Heart left ventricle (tissue), 16 donors: ENCODE measurements at regions not wholly inside any gene's neighbourhood (a gene's known extent, or its start where the extent isn't known, plus 50 kb on each side); places are given as distances from the start of the nearest gene placed in this dataset.

Experiments
- ATAC-seq, 4 donors: fragments of 200-7000 bp; cut with Tn5 transposase; one replicate each; pipeline ENCODE4 v1.9.1; 2020 to 2022; ENCODE audit warnings: moderate library complexity in 4 of 4, mild to moderate bottlenecking in 3 of 4, moderate number of reproducible peaks in 1 of 4
- DNase-seq, 5 donors: peaks; one replicate each; pipeline ENCODE4 v3.0.0-alpha.2; 2020
- H3K27ac ChIP-seq, 12 donors: fragments of 200-600 bp; sonication (generic) in 4 of 12; one replicate each; pipeline versions ENCODE4 v1.5.0 to v1.8.0; 2016 to 2022; ENCODE audit warnings: mild to moderate bottlenecking in 2 of 12
- H3K27me3 ChIP-seq, 9 donors: fragments of 200-600 bp; sonication (generic) in 2 of 9; one replicate each; pipeline versions ENCODE4 v1.5.1 to v1.8.0; 2016 to 2022; ENCODE audit warnings: mild to moderate bottlenecking in 3 of 9
- H3K36me3 ChIP-seq, 9 donors: fragments of 200-600 bp; sonication (generic) in 2 of 9; one replicate each; pipeline versions ENCODE4 v1.5.0 to v1.8.0; 2018 to 2022; ENCODE audit warnings: mild to moderate bottlenecking in 2 of 9
- H3K4me1 ChIP-seq, 12 donors: fragments of 200-600 bp; sonication (generic) in 4 of 12; one replicate each; pipeline versions ENCODE4 v1.5.0 to v1.8.0; 2016 to 2022; ENCODE audit warnings: mild to moderate bottlenecking in 3 of 12
- H3K4me3 ChIP-seq, 12 donors: fragments of 200-600 bp; sonication (generic) in 4 of 12; one replicate each; pipeline versions ENCODE4 v1.5.0 to v1.8.0; 2017 to 2022; ENCODE audit warnings: mild to moderate bottlenecking in 9 of 12, moderate library complexity in 4 of 12
- H3K9me3 ChIP-seq, 12 donors: fragments of 200-600 bp; sonication (generic) in 4 of 12; one replicate each; pipeline versions ENCODE4 v1.5.0 to v1.8.0; 2016 to 2022; ENCODE audit warnings: mild to moderate bottlenecking in 1 of 12
- POLR2A ChIP-seq, 2 donors: fragments of 450-650 bp; IDR thresholded peaks; one replicate each; pipeline ENCODE4 v1.6.1; 2017; ENCODE audit warnings: antibody characterized with exemption in 2 of 2, mild to moderate bottlenecking in 2 of 2, moderate library complexity in 2 of 2
- WGBS, 4 donors: extraction: QIAGEN DNeasy Blood & Tissue Kit in 2 of 4; methylation state at CpG; one replicate each; pipeline versions ENCODE4 v1.1.5 to v1.1.7; 2013 to 2018; 5-methylcytosine and 5-hydroxymethylcytosine counted together
- intact Hi-C, 10 donors: fragments of 100-400 bp; cut with DNase I; formaldehyde crosslinking; loops; one replicate each; pipeline versions ENCODE4 v1.11.1 to v1.14.2; 2022
- TF ChIP-seq, protein P1 (sequence below), 12 donors: fragments of 200-600 bp; sonication (generic) in 4 of 12; IDR thresholded peaks; one replicate each; pipeline versions ENCODE4 v1.5.0 to v1.8.0; 2018 to 2022; ENCODE audit warnings: antibody characterized with exemption in 12 of 12, mild to moderate bottlenecking in 5 of 12
- donor health status: ischemic (EF 13 %, LVEDD 7.1; RV severe dilation, severe dysfunction).
- donor health status: healthy with polysubstance abuse.
- donor health status: DM: no; HTN: yes; CAD: no.
- donor health status: DM: no; HTN: no; CAD: no.
- donor health status: ischemic (EF 25% LVEDD 6.9; RV normal size, moderate dysfunction).
- donor health status: ischemic (EF 25% LVEDD 5.7; RV mildly dilated, moderate dysfunction).
- donor health status: healthy.
- donor health status: DM: yes; HTN: yes; CAD: no.
- donor health status: ischemic (EF 35%, LVEDD 5.7; RV mildly dilated, moderate dysfunction).
- donor health status: nonischemic (EF 11% LVEDD 7.7; RV severe dilation, severe dysfunction).
- donor health status: DM: yes; HTN: yes; CAD: no.
- donor health status: PGD.
- donor health status: ischemic (EF 29% LVEDD 5.4; RV normal size, mild dysfunction).
- donor health status: nonischemic (EF 23%, LVEDD 6.1; RV moderate dilation, normal function).

- 58 to 71% (median 60%) methylated on average over 19 of the region's 19 CpGs for WGBS, 4 donors
- peaks cover 0 to 14% (median 2%) of the 10 kb centered on the region in 12 donors for H3K4me1 ChIP-seq
- H3K27ac ChIP-seq = no peak overlapping the region
- no peak for ATAC-seq
- peaks cover 0 to 10% (median 0%) of the 10 kb centered on the region in 12 donors for H3K9me3 ChIP-seq
- no peak for DNase-seq
- H3K27me3 ChIP-seq = peaks cover 0 to 16% (median 0%) of the 10 kb centered on the region in 9 donors
- no peak overlapping the region for H3K4me3 ChIP-seq
- intact Hi-C loops = no loop called here
- TF ChIP-seq POLR2A (IDR thresholded peaks at IDR 0.05) = no peak
- TF ChIP-seq, protein P1, sequence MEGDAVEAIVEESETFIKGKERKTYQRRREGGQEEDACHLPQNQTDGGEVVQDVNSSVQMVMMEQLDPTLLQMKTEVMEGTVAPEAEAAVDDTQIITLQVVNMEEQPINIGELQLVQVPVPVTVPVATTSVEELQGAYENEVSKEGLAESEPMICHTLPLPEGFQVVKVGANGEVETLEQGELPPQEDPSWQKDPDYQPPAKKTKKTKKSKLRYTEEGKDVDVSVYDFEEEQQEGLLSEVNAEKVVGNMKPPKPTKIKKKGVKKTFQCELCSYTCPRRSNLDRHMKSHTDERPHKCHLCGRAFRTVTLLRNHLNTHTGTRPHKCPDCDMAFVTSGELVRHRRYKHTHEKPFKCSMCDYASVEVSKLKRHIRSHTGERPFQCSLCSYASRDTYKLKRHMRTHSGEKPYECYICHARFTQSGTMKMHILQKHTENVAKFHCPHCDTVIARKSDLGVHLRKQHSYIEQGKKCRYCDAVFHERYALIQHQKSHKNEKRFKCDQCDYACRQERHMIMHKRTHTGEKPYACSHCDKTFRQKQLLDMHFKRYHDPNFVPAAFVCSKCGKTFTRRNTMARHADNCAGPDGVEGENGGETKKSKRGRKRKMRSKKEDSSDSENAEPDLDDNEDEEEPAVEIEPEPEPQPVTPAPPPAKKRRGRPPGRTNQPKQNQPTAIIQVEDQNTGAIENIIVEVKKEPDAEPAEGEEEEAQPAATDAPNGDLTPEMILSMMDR (IDR thresholded peaks at IDR 0.05) = no peak
- no peaks in the 10 kb centered on the region for H3K36me3 ChIP-seq
Observed at GRCh38 chr2:3130889-3131635, 246.6 kb downstream of the EIPR1 start.

DNA sequence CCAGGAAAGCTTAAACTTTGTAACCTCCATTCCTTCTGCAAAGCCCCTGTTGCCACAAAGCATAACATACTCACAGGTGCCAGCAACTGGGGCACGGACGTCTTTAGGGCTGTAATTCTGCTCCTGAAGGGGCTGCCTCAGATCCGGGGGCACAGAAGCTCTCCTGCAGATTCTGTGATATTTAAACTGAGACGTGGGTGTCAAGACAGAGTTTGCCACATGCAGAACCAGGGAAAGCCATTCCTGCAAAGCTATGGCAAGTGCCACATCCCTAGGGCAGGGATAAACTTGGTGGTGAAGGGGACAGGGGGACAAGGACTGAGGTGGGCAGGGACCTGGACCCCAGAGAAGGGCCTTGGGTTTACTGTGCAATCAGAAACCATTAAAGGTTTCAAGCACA, 247.2 kb downstream of the EIPR1 start:
- Histone ChIP-seq H3K27me3 (peaks cover 0 to 16% (median 0%) of the 10 kb centered on the region in 9 donors), H3K4me3 (no peak overlapping the region), H3K27ac (no peak overlapping the region), H3K4me1 (peaks cover 0 to 14% (median 2%) of the 10 kb centered on the region in 12 donors), H3K9me3 (peaks cover 0 to 10% (median 0%) of the 10 kb centered on the region in 12 donors), H3K36me3 (no peaks in the 10 kb centered on the region)
- 83 to 96% (median 90%) methylated on average over 4 of the region's 4 CpGs for WGBS, 4 donors
- DNase-seq (no peak), ATAC-seq (no peak)
- intact Hi-C loops = no loop called here
- no peak for TF ChIP-seq POLR2A (IDR thresholded peaks at IDR 0.05)
- TF ChIP-seq, protein P1 (IDR thresholded peaks at IDR 0.05) = no peak

DNA sequence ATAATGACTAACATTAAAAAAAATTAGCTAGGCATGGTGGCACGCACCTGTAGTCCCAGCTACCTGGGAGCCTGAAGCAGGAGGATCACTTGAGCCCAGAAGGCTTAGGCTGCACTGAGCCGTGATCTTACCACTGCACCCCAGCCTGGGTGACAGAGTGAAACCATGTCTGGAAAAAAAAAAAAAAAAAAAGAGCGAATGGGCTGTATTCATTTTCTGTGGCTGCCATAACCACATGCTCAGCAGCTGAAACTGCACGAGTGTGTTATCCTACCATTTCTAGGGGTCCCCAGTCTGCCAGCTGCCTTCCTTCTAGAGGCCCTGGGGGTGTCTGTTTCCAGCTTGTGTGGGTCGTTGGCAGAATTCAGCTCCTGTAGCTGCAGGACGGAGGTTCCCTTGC, 247.8 kb downstream of the EIPR1 start:
- TF ChIP-seq POLR2A (IDR thresholded peaks at IDR 0.05) = no peak
- TF ChIP-seq, protein P1 (IDR thresholded peaks at IDR 0.05) = no peak
- no peak for DNase-seq
- intact Hi-C loops = no loop called here

DNA sequence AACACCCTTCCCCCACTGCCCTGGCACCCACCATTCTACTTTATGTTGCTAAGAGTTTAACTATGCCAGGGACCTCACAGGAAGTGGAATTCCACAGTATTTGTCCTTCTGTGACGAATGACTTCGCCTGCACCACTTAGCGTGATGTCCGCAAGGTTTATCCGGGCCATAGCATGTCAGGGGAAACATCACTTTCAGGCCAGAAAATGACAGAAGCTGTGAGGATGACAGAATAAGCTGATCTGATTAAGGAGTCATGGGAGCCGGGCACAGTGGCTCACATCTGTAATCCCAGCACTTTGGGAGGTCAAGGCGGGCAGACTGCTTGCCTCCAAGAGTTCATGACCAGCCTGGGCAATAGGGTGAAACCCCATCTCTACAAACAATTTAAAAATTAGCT, 248.8 kb downstream of the EIPR1 start:
- no peak overlapping the region for H3K27ac ChIP-seq
- peaks cover 0 to 14% (median 2%) of the 10 kb centered on the region in 12 donors for H3K4me1 ChIP-seq
- H3K9me3 ChIP-seq = peaks cover 0 to 7% (median 0%) of the 10 kb centered on the region in 12 donors
- no peak overlapping the region for H3K4me3 ChIP-seq
- intact Hi-C loops = no loop called here
- 93 to 98% (median 94%) methylated on average over 7 of the region's 7 CpGs for WGBS, 4 donors
- H3K27me3 ChIP-seq = peaks cover 0 to 16% (median 0%) of the 10 kb centered on the region in 9 donors
- no peaks in the 10 kb centered on the region for H3K36me3 ChIP-seq
- ATAC-seq = no peak
- DNase-seq = no peak
- no peak for TF ChIP-seq POLR2A (IDR thresholded peaks at IDR 0.05)
- TF ChIP-seq, protein P1 (IDR thresholded peaks at IDR 0.05) = no peak

More for the DNA sequence above, 247.8 kb downstream of the EIPR1 start:
- WGBS, 4 donors = 86 to 91% (median 87%) methylated on average over 6 of the region's 6 CpGs
- Histone ChIP-seq H3K27me3 (peaks cover 0 to 16% (median 0%) of the 10 kb centered on the region in 9 donors), H3K9me3 (peaks cover 0 to 10% (median 0%) of the 10 kb centered on the region in 12 donors), H3K36me3 (no peaks in the 10 kb centered on the region), H3K27ac (no peak overlapping the region), H3K4me1 (peaks cover 0 to 14% (median 2%) of the 10 kb centered on the region in 12 donors), H3K4me3 (no peak overlapping the region)
- ATAC-seq = no peak
